B cell (primary cell): ENCODE measurements at regions not wholly inside any gene's neighbourhood (a gene's known extent, or its start where the extent isn't known, plus 50 kb on each side); places are given as distances from the start of the nearest gene placed in this dataset. TPM values are rescaled to one million over a fixed set of nuclear protein-coding genes. Genes with fewer than 3 reads are reported as not detected.

Experiments used
- ATAC-seq: fragments of 200-7000 bp; cut with Tn5 transposase; one replicate; pipeline ENCODE4 v1.10.0; 2021; ENCODE audit warnings: low read depth, mild to moderate bottlenecking, moderate number of reproducible peaks, moderate library complexity
- CTCF ChIA-PET: fragments of 350-600 bp; sonication (Branson Sonifier 250); formaldehyde crosslinking; loops from one replicate; lab custom pipeline; 2021; ENCODE audit warnings: antibody characterized with exemption, inconsistent platforms; lab: Charles Lee
- POLR2A ChIA-PET: fragments of 350-600 bp; sonication (Branson Sonifier 250); formaldehyde crosslinking; loops from one replicate; lab custom pipeline; 2021; ENCODE audit warnings: antibody characterized with exemption; lab: Charles Lee
- DNase-seq: peaks from one replicate; pipeline ENCODE4 v3.0.0; 2013
- H2AFZ ChIP-seq: 2 replicates; pipeline ENCODE4 v1.6.1; 2012; ENCODE audit warnings: mild to moderate bottlenecking, low read depth, low read length; ENCODE audit not compliant: insufficient read depth, poor library complexity, severe bottlenecking
- H3K27ac ChIP-seq, 2 donors: 1 replicate in 1 of 2; 2 replicates in 1 of 2; pipeline ENCODE4 v1.5.1; 2012 to 2013; ENCODE audit warnings: low read length in 2 of 2, mild to moderate bottlenecking in 2 of 2, moderate library complexity in 1 of 2
- H3K27me3 ChIP-seq, 4 experiments: fragments of 200-600 bp in 1 of 4; sonication (generic) in 1 of 4; replicated peaks in 1 of 4; 1 replicate in 2 of 4; 2 replicates in 2 of 4; pipeline versions ENCODE4 v1.6.1 to v1.7.0; 2013 to 2016; ENCODE audit warnings: low read length in 3 of 4, mild to moderate bottlenecking in 2 of 4, mixed read lengths in 1 of 4, moderate library complexity in 1 of 4; ENCODE audit not compliant: insufficient read depth in 4 of 4, control insufficient read depth in 3 of 4; ENCODE audit errors: control extremely low read depth in 1 of 4
- H3K36me3 ChIP-seq, 2 experiments: replicated peaks in 1 of 2; 1 replicate in 1 of 2; 2 replicates in 1 of 2; pipeline versions ENCODE4 v1.6.1 to v1.7.1; 2013; ENCODE audit warnings: low read length in 1 of 2; ENCODE audit not compliant: insufficient read depth in 2 of 2, control insufficient read depth in 1 of 2; ENCODE audit errors: control extremely low read depth in 1 of 2, extremely low read depth in 1 of 2
- H3K4me1 ChIP-seq, 2 donors: fragments of 200-600 bp in 1 of 2; sonication (generic) in 1 of 2; 1 replicate in 1 of 2; 2 replicates in 1 of 2; pipeline versions ENCODE4 v1.5.1 to v1.6.1; 2013 to 2017; ENCODE audit warnings: low read length in 2 of 2; ENCODE audit not compliant: control insufficient read depth in 2 of 2, insufficient read depth in 2 of 2
- H3K4me2 ChIP-seq: replicated peaks from 2 replicates; pipeline ENCODE3; 2012; ENCODE audit warnings: mild to moderate bottlenecking, low read depth, low read length; ENCODE audit not compliant: poor library complexity, severe bottlenecking
- H3K4me3 ChIP-seq, 5 experiments: fragments of 200-600 bp in 1 of 5; sonication (generic) in 1 of 5; 1 replicate in 3 of 5; 2 replicates in 2 of 5; pipeline versions ENCODE4 v1.5.1 to v1.7.0; 2011 to 2016; ENCODE audit warnings: low read length in 4 of 5, mild to moderate bottlenecking in 4 of 5, low read depth in 2 of 5, control low read depth in 1 of 5, moderate library complexity in 1 of 5; ENCODE audit not compliant: insufficient read depth in 1 of 5; ENCODE audit errors: control extremely low read depth in 1 of 5, extremely low read depth in 1 of 5
- H3K79me2 ChIP-seq: fragments of 200-600 bp; sonication (generic); one replicate; pipeline ENCODE4 v1.6.0; 2016; ENCODE audit warnings: low read length; ENCODE audit not compliant: control insufficient read depth, insufficient read depth
- H3K9ac ChIP-seq: fragments of 200-600 bp; sonication (generic); 2 replicates; pipeline ENCODE4 v1.6.1; 2017; ENCODE audit warnings: mild to moderate bottlenecking, low read length, moderate library complexity
- H3K9me3 ChIP-seq, 3 donors: one replicate each; pipeline versions ENCODE4 v1.6.1 to v1.7.1; 2013; ENCODE audit warnings: low read length in 2 of 3; ENCODE audit not compliant: control insufficient read depth in 2 of 3, insufficient read depth in 1 of 3; ENCODE audit errors: control extremely low read depth in 1 of 3
- H4K20me1 ChIP-seq: 2 replicates; pipeline ENCODE4 v1.6.0; 2012; ENCODE audit warnings: mild to moderate bottlenecking, low read length; ENCODE audit not compliant: insufficient read depth, control insufficient read depth, poor library complexity, severe bottlenecking
- H3K27ac Mint-ChIP-seq: one replicate; pipeline ENCODE4 v1.8.0; 2021; ENCODE audit warnings: mixed read lengths
- H3K27me3 Mint-ChIP-seq: one replicate; pipeline ENCODE4 v1.8.0; 2021; ENCODE audit warnings: mixed read lengths
- H3K4me1 Mint-ChIP-seq: one replicate; pipeline ENCODE4 v1.8.0; 2021; ENCODE audit warnings: mixed read lengths
- H3K4me3 Mint-ChIP-seq: one replicate; pipeline ENCODE4 v1.8.0; 2021; ENCODE audit warnings: mixed read lengths
- H3K9me3 Mint-ChIP-seq: one replicate; pipeline ENCODE4 v1.8.0; 2022; ENCODE audit warnings: mixed read lengths; ENCODE audit not compliant: insufficient read depth
- EZH2 ChIP-seq: IDR thresholded peaks from 2 replicates; pipeline ENCODE4 v1.6.1; 2012; ENCODE audit warnings: borderline replicate concordance, low read depth, mild to moderate bottlenecking, moderate library complexity, low read length; ENCODE audit not compliant: insufficient read depth, poor library complexity, severe bottlenecking
- WGBS: methylation state at CpG from one replicate; pipeline ENCODE4 v1.1.5; 2013; ENCODE audit warnings: missing lambda C conversion rate; ENCODE audit not compliant: insufficient coverage; 5-methylcytosine and 5-hydroxymethylcytosine counted together
- intact Hi-C: fragments of 100-400 bp; cut with micrococcal nuclease; formaldehyde crosslinking; loops from one replicate; pipeline ENCODE4 v1.10.0; 2022
- small RNA-seq: library from RNA; depleted of rRNA; stranded (forward); fragments of <200 nt; gene quantifications from one replicate; pipeline ENCODE3, GENCODE V24; 2012; ENCODE audit warnings: low replicate concordance, low read depth; ENCODE audit not compliant: insufficient read length
- TF ChIP-seq, protein P1 (sequence below): fragments of 200-600 bp; IDR thresholded peaks from one replicate; pipeline ENCODE4 v1.8.0; 2022; ENCODE audit warnings: antibody characterized with exemption, mild to moderate bottlenecking

DNA sequence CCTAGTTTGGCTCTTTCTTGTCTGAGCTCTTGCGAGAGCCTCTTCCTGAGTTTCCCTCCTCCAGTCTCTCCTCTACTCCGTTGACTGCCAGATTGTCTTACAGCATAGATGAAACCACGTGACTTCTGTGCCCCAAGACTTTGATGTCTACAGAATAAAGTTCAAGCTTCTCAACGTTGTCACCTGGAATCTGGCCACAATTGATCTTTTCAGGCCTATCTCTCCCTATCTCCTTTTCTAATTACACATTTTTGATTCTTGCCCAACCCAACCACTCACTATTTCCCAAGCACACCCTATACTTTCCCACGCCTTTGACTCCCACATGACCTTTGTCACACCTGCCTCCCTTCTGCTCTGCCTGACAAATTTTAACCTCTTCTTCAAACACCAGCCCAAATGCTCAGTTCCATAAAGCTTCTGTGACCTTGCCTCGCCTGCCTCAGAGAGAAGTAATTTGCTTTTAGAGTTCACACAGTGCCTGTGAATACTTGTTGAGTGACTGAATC is 52.4 kb upstream of the PMFBP1 start:
- intact Hi-C loops, result no loop called here
- no peaks in the 10 kb centered on the region for H3K9me3 Mint-ChIP-seq
- H2AFZ ChIP-seq, result no peak overlapping the region
- no peaks in the 10 kb centered on the region for H4K20me1 ChIP-seq
- no peak for ATAC-seq
- no peaks in the 10 kb centered on the region for H3K79me2 ChIP-seq
- H3K4me1 ChIP-seq, result no peaks in the 10 kb centered on the region
- H3K27me3 ChIP-seq, result no peaks in the 10 kb centered on the region
- H3K9ac ChIP-seq, result no peak overlapping the region
- H3K4me3 ChIP-seq, result no peak overlapping the region
- peaks cover 0 to 1% (median 0%) of the 10 kb centered on the region in 3 donors for H3K9me3 ChIP-seq
- no peaks in the 10 kb centered on the region for H3K27me3 Mint-ChIP-seq
- TF ChIP-seq, protein P1, sequence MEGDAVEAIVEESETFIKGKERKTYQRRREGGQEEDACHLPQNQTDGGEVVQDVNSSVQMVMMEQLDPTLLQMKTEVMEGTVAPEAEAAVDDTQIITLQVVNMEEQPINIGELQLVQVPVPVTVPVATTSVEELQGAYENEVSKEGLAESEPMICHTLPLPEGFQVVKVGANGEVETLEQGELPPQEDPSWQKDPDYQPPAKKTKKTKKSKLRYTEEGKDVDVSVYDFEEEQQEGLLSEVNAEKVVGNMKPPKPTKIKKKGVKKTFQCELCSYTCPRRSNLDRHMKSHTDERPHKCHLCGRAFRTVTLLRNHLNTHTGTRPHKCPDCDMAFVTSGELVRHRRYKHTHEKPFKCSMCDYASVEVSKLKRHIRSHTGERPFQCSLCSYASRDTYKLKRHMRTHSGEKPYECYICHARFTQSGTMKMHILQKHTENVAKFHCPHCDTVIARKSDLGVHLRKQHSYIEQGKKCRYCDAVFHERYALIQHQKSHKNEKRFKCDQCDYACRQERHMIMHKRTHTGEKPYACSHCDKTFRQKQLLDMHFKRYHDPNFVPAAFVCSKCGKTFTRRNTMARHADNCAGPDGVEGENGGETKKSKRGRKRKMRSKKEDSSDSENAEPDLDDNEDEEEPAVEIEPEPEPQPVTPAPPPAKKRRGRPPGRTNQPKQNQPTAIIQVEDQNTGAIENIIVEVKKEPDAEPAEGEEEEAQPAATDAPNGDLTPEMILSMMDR, result no peak
- TF ChIP-seq EZH2, result no peak
- POLR2A ChIA-PET, result no interaction called here
- CTCF ChIA-PET, result no interaction called here
- H3K27ac ChIP-seq, result no peak overlapping the region
- no peak overlapping the region for H3K4me3 Mint-ChIP-seq
- H3K27ac Mint-ChIP-seq, result no peak overlapping the region
- H3K4me1 Mint-ChIP-seq, result no peaks in the 10 kb centered on the region
- H3K4me2 ChIP-seq, result no peak overlapping the region
- 94% methylated on average over 6 of the region's 6 CpGs for WGBS
- no peaks in the 10 kb centered on the region for H3K36me3 ChIP-seq
- DNase-seq, result no peak

DNA sequence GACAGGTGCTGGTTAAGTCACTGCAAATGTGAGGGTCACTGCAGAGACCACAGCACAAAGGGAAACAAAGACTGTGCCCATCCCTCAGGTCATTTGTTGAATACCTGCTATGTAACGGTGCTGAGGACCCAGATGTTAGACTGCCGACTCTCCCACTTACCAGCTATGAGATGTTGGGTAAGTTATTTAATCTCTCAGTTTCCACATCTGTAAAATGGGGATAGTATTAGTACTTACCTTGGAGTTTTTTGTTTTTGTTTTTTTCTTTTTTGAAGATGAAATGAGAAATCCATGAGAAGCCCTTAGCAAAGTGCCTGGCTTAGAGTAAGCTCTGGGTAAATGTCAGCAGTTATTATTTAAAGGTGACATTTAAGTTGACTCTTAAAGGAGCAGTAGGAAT is 50.5 kb upstream of the PMFBP1 start:
- H3K79me2 ChIP-seq, result no peaks in the 10 kb centered on the region
- H3K4me2 ChIP-seq, result no peak overlapping the region
- Mint-ChIP-seq H3K27ac (no peak overlapping the region), H3K4me3 (no peak overlapping the region), H3K9me3 (no peaks in the 10 kb centered on the region), H3K27me3 (no peaks in the 10 kb centered on the region), H3K4me1 (no peaks in the 10 kb centered on the region)
- TF ChIP-seq, protein P1, result no peak
- no peak for TF ChIP-seq EZH2
- H3K9me3 ChIP-seq, result no peaks in the 10 kb centered on the region
- no peaks in the 10 kb centered on the region for H3K36me3 ChIP-seq
- no CpG with 5 or more reads among the region's 2 CpGs for WGBS
- ATAC-seq, result no peak
- DNase-seq, result no peak
- H4K20me1 ChIP-seq, result no peaks in the 10 kb centered on the region
- intact Hi-C loops, result no loop called here
- no peak overlapping the region for H2AFZ ChIP-seq
- ChIA-PET POLR2A (no interaction called here), CTCF (no interaction called here)
- H3K27me3 ChIP-seq, result no peaks in the 10 kb centered on the region
- H3K9ac ChIP-seq, result no peak overlapping the region
- no peak overlapping the region for H3K4me3 ChIP-seq
- no peaks in the 10 kb centered on the region for H3K4me1 ChIP-seq
- no peak overlapping the region for H3K27ac ChIP-seq

Small RNA genes lying in the stretch of these regions (small RNA-seq; reads per million reads assigned to genes)
- not detected for gene RF00026
- not detected for gene RNU7-90P
